Skeletal muscle satellite cell (primary cell): ENCODE measurements at regions not wholly inside any gene's neighbourhood (a gene's known extent, or its start where the extent isn't known, plus 50 kb on each side); places are given as distances from the start of the nearest gene placed in this dataset.

Source experiments
- H3K27me3 ChIP-seq: 2 replicates; pipeline ENCODE4 v1.7.0; 2013; ENCODE audit warnings: low read length; ENCODE audit not compliant: control insufficient read depth, insufficient read depth
- H3K36me3 ChIP-seq: 2 replicates; pipeline ENCODE4 v1.7.0; 2013; ENCODE audit warnings: mild to moderate bottlenecking, control low read depth, low read length; ENCODE audit not compliant: insufficient read depth
- H3K4me1 ChIP-seq: 2 replicates; pipeline ENCODE4 v1.7.0; 2013; ENCODE audit warnings: low read length; ENCODE audit not compliant: control insufficient read depth, insufficient read depth
- H3K4me2 ChIP-seq: 2 replicates; pipeline ENCODE4 v1.7.0; 2013; ENCODE audit warnings: mild to moderate bottlenecking, low read length
- H3K4me3 ChIP-seq: 2 replicates; pipeline ENCODE4 v1.7.0; 2013; ENCODE audit warnings: low read length
- H3K9ac ChIP-seq: 2 replicates; pipeline ENCODE4 v1.7.0; 2013; ENCODE audit warnings: mild to moderate bottlenecking, low read depth, low read length, moderate library complexity
- H3K9me3 ChIP-seq: replicated peaks from 2 replicates; pipeline ENCODE4 v1.7.0; 2013; ENCODE audit warnings: mild to moderate bottlenecking, control low read depth, low read length

GRCh38 chr3:1017870-1018269 is 75.0 kb upstream of the CNTN6 start:
- no peaks in the 10 kb centered on the region for H3K36me3 ChIP-seq
- H3K27me3 ChIP-seq = no peaks in the 10 kb centered on the region
- H3K4me2 ChIP-seq = no peak overlapping the region
- no peak overlapping the region for H3K9ac ChIP-seq
- H3K4me3 ChIP-seq = no peak overlapping the region
- no peaks in the 10 kb centered on the region for H3K4me1 ChIP-seq
- peaks cover 7% of the 10 kb centered on the region for H3K9me3 ChIP-seq

GRCh38 chr3:1019157-1019556 is 73.7 kb upstream of the CNTN6 start:
- peaks cover 7% of the 10 kb centered on the region for H3K9me3 ChIP-seq
- H3K4me1 ChIP-seq = no peaks in the 10 kb centered on the region
- H3K36me3 ChIP-seq = no peaks in the 10 kb centered on the region
- H3K9ac ChIP-seq = no peak overlapping the region
- no peak overlapping the region for H3K4me2 ChIP-seq
- no peak overlapping the region for H3K4me3 ChIP-seq
- H3K27me3 ChIP-seq = no peaks in the 10 kb centered on the region

- Histone ChIP-seq H3K4me2 (no peak overlapping the region), H3K27me3 (no peaks in the 10 kb centered on the region), H3K9me3 (no peaks in the 10 kb centered on the region), H3K4me1 (no peaks in the 10 kb centered on the region), H3K4me3 (no peak overlapping the region), H3K9ac (no peak overlapping the region), H3K36me3 (no peaks in the 10 kb centered on the region)
Measured at GRCh38 chr3:1026395-1026794, 66.4 kb upstream of the CNTN6 start.

DNA sequence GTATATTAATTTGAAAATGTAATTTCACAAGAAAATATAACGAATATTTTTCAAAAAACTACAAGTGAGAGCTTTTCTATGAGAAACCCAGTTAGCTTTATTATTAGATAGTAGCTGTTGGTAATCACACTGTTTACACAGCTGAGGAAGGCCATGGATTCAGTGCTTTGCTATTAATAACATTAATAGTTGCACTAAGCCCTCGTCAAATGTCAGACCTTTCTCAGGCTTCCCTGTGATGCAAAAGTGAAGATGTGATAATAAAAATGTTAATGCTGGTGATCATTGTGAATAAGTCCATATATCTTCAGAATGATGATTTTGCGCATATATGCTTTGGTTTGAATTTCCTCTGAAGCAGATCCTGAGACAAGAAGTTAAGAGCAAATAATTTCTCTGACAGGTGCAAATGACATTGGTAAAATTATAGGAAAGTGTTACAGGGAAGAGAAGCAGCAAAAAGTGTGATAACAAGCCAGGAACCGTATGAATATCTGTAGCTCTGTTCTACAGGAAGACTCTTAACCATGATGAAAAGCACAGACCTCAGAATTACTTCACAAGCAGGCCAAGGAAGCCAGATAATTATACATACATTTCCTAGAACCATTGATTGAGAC is 56.5 kb upstream of the CNTN6 start:
- H3K27me3 ChIP-seq = no peaks in the 10 kb centered on the region
- no peak overlapping the region for H3K9ac ChIP-seq
- H3K9me3 ChIP-seq = no peaks in the 10 kb centered on the region
- H3K4me2 ChIP-seq = no peak overlapping the region
- H3K4me1 ChIP-seq = no peaks in the 10 kb centered on the region
- no peaks in the 10 kb centered on the region for H3K36me3 ChIP-seq
- no peak overlapping the region for H3K4me3 ChIP-seq

- Histone ChIP-seq H3K4me2 (no peak overlapping the region), H3K4me3 (no peak overlapping the region), H3K9ac (no peak overlapping the region), H3K9me3 (no peaks in the 10 kb centered on the region), H3K27me3 (no peaks in the 10 kb centered on the region), H3K4me1 (no peaks in the 10 kb centered on the region), H3K36me3 (no peaks in the 10 kb centered on the region)
Measured at GRCh38 chr3:1037631-1038030, 55.2 kb upstream of the CNTN6 start.
